ENCODE measurements at regions not wholly inside any gene's neighbourhood (a gene's known extent, or its start where the extent isn't known, plus 50 kb on each side); places are given as distances from the start of the nearest gene placed in this dataset.
"Not testable (repeated sequence)": the region's sequence is repeated elsewhere in the genome, so short reads cannot be mapped to it uniquely, and the experiment has no call there.

DNA sequence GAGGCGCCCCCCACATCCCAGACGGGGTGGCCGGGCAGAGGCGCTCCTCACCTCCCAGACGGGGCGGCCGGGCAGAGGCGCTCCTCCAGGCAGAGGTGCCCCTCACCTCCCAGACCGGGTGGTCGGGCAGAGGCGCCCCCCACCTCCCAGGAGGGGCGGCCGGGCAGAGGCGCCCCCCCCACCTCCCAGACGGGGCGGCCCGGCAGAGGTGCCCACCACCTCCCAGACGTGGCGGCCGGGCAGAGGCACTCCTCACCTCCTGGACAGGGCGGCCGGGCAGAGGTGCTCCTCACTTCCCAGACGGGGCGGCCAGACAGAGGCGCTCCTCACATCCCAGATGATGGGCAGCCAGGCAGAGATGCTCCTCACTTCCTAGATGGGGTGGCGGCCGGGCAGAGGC is 91.4 kb upstream of the CTSV start:
- not testable (repeated sequence) for H3K27ac ChIP-seq (ENCODE audit: low read depth, low read length); H3K27me3 ChIP-seq (ENCODE audit: control insufficient read depth, insufficient read depth, low read length, poor library complexity, severe bottlenecking); H3K4me3 Mint-ChIP-seq; H3K27me3 Mint-ChIP-seq (ENCODE audit: insufficient read depth); H3K4me1 Mint-ChIP-seq; H3K27ac Mint-ChIP-seq; H3K4me3 ChIP-seq (ENCODE audit: low read length); H3K9ac ChIP-seq (ENCODE audit: extremely low read depth, low read length, poor library complexity, severe bottlenecking); H3K4me1 ChIP-seq (ENCODE audit: control insufficient read depth, insufficient read depth, low read length); H3K36me3 ChIP-seq (ENCODE audit: control insufficient read depth, insufficient read depth, low read length); DNase-seq; H3K9me3 ChIP-seq (ENCODE audit: control insufficient read depth, low read length)
- peaks cover 32% of the 10 kb centered on the region for H3K9me3 Mint-ChIP-seq
- peaks cover 84% of the 10 kb centered on the region for H3K36me3 Mint-ChIP-seq (ENCODE audit: low read depth)
- 89 to 100% methylated on average over 4 to 27 of the region's 27 CpGs for WGBS, 2 experiments (ENCODE audit: insufficient coverage in 1 of 2, insufficient read length in 1 of 2)

DNA sequence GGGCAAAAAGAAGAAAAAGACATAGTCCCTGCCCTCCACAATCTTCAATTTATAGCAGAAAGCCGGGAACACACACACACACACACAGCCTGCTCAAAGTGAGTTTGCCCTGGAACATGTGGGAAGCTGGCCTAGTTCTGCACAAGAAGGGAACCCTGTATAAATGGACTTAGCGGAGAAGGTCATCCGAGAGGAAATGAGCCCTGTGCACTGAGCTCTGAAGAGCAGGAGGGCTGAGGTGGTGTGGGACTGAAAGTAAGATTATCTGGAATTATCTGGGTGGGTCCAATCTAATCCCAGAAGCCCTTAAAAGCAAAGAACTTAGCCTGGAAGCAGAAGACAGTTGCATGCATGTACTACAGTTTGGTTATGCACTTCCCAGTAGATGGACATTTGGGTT is 90.0 kb upstream of the CTSV start:
- Mint-ChIP-seq H3K4me3 (no peak overlapping the region), H3K27me3 (ENCODE audit: insufficient read depth) (no peaks in the 10 kb centered on the region), H3K4me1 (peaks cover 3% of the 10 kb centered on the region), H3K27ac (no peak overlapping the region), H3K9me3 (peaks cover 32% of the 10 kb centered on the region), H3K36me3 (ENCODE audit: low read depth) (peaks cover 83% of the 10 kb centered on the region)
- Histone ChIP-seq H3K9ac (ENCODE audit: extremely low read depth, low read length, poor library complexity, severe bottlenecking) (no peak overlapping the region), H3K36me3 (ENCODE audit: control insufficient read depth, insufficient read depth, low read length) (peaks cover 4% of the 10 kb centered on the region), H3K27me3 (ENCODE audit: control insufficient read depth, insufficient read depth, low read length, poor library complexity, severe bottlenecking) (no peaks in the 10 kb centered on the region), H3K4me1 (ENCODE audit: control insufficient read depth, insufficient read depth, low read length) (no peaks in the 10 kb centered on the region), H3K4me3 (ENCODE audit: low read length) (no peak overlapping the region), H3K9me3 (ENCODE audit: control insufficient read depth, low read length) (no peaks in the 10 kb centered on the region), H3K27ac (ENCODE audit: low read depth, low read length) (no peak overlapping the region)
- WGBS, 2 experiments (ENCODE audit: insufficient coverage in 1 of 2, insufficient read length in 1 of 2) = 95 to 96% methylated on average over 2 to 3 of the region's 3 CpGs
- TF ChIP-seq, protein P1, sequence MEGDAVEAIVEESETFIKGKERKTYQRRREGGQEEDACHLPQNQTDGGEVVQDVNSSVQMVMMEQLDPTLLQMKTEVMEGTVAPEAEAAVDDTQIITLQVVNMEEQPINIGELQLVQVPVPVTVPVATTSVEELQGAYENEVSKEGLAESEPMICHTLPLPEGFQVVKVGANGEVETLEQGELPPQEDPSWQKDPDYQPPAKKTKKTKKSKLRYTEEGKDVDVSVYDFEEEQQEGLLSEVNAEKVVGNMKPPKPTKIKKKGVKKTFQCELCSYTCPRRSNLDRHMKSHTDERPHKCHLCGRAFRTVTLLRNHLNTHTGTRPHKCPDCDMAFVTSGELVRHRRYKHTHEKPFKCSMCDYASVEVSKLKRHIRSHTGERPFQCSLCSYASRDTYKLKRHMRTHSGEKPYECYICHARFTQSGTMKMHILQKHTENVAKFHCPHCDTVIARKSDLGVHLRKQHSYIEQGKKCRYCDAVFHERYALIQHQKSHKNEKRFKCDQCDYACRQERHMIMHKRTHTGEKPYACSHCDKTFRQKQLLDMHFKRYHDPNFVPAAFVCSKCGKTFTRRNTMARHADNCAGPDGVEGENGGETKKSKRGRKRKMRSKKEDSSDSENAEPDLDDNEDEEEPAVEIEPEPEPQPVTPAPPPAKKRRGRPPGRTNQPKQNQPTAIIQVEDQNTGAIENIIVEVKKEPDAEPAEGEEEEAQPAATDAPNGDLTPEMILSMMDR (conservative IDR thresholded peaks at IDR 0.05) = no peak
- no peak for DNase-seq

DNA sequence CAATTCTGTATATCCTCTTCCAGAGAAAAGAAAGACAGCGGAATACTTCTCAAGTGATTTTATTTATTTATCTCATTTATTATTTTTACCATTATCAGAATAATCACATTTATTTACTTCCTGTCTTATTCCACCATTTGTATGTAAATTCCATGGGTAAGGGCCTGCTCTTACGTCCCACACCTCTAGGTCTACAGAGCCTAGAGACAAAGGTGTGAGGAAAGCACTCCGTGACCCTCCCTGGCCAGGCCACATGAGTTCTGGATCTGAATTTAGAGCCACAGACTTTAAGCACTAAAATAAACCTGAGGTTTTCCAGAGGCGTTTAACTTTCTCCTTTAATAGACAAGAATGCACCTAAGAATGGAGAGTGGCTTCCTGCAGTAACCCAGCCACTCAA is 85.3 kb upstream of the CTSV start:
- H3K27ac ChIP-seq (ENCODE audit: low read depth, low read length) = no peak overlapping the region
- H3K27me3 Mint-ChIP-seq (ENCODE audit: insufficient read depth) = no peaks in the 10 kb centered on the region
- WGBS, 2 experiments (ENCODE audit: insufficient coverage in 1 of 2, insufficient read length in 1 of 2) = 89 to 100% methylated on average over 3 of the region's 4 CpGs
- peaks cover 17% of the 10 kb centered on the region for H3K9me3 Mint-ChIP-seq
- peaks cover 3% of the 10 kb centered on the region for H3K4me1 Mint-ChIP-seq
- no peaks in the 10 kb centered on the region for H3K27me3 ChIP-seq (ENCODE audit: control insufficient read depth, insufficient read depth, low read length, poor library complexity, severe bottlenecking)
- H3K27ac Mint-ChIP-seq = peak overlapping the region; percentile 56
- H3K36me3 Mint-ChIP-seq (ENCODE audit: low read depth) = peaks cover 84% of the 10 kb centered on the region
- no peak for DNase-seq
- no peak overlapping the region for H3K9ac ChIP-seq (ENCODE audit: extremely low read depth, low read length, poor library complexity, severe bottlenecking)
- no peak overlapping the region for H3K4me3 ChIP-seq (ENCODE audit: low read length)
- H3K36me3 ChIP-seq (ENCODE audit: control insufficient read depth, insufficient read depth, low read length) = peaks cover 4% of the 10 kb centered on the region
- H3K4me1 ChIP-seq (ENCODE audit: control insufficient read depth, insufficient read depth, low read length) = no peaks in the 10 kb centered on the region
- H3K4me3 Mint-ChIP-seq = no peak overlapping the region
- TF ChIP-seq, protein P1 (conservative IDR thresholded peaks at IDR 0.05) = no peak
- H3K9me3 ChIP-seq (ENCODE audit: control insufficient read depth, low read length) = peaks cover 6% of the 10 kb centered on the region

DNA sequence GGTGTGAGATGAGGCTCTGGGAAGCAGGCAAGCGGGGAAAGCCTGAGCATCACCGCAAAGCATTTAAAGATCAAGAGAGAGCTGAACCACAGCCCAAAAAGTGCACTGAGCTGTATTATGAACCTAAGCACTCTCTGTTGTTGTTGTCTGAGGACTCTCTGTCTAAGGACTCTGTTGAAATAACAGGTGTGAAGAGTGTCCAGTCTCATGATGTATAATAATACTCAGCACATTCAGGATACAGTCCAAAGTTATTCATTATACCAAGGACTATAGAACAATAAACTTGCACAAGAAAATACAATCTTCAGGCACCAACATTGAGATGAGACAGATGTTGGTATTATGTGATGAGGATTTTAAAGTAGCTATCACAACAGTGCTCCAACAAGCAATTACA is 71.8 kb upstream of the CTSV start:
- 91 to 96% methylated on average over 2 of the region's 2 CpGs for WGBS, 2 experiments (ENCODE audit: insufficient coverage in 1 of 2, insufficient read length in 1 of 2)
- Mint-ChIP-seq H3K4me3 (no peak overlapping the region), H3K27ac (no peak overlapping the region), H3K4me1 (peaks cover 11% of the 10 kb centered on the region), H3K36me3 (ENCODE audit: low read depth) (peaks cover 3% of the 10 kb centered on the region), H3K27me3 (ENCODE audit: insufficient read depth) (no peaks in the 10 kb centered on the region), H3K9me3 (no peaks in the 10 kb centered on the region)
- no peaks in the 10 kb centered on the region for H3K9me3 ChIP-seq (ENCODE audit: control insufficient read depth, low read length)
- TF ChIP-seq, protein P1 (conservative IDR thresholded peaks at IDR 0.05) = no peak
- H3K27ac ChIP-seq (ENCODE audit: low read depth, low read length) = no peak overlapping the region
- no peak overlapping the region for H3K9ac ChIP-seq (ENCODE audit: extremely low read depth, low read length, poor library complexity, severe bottlenecking)
- H3K4me3 ChIP-seq (ENCODE audit: low read length) = no peak overlapping the region
- no peak for DNase-seq
- H3K36me3 ChIP-seq (ENCODE audit: control insufficient read depth, insufficient read depth, low read length) = no peaks in the 10 kb centered on the region
- no peaks in the 10 kb centered on the region for H3K27me3 ChIP-seq (ENCODE audit: control insufficient read depth, insufficient read depth, low read length, poor library complexity, severe bottlenecking)
- no peaks in the 10 kb centered on the region for H3K4me1 ChIP-seq (ENCODE audit: control insufficient read depth, insufficient read depth, low read length)
